Bone marrow (tissue), 2 donors: ENCODE measurements at regions not wholly inside any gene's neighbourhood (a gene's known extent, or its start where the extent isn't known, plus 50 kb on each side); places are given as distances from the start of the nearest gene placed in this dataset.

ENCODE experiments used
- DNase-seq, 2 donors: peaks; one replicate each; lab custom pipeline; 2025; lab: John Stamatoyannopoulos, UW

- no peak for DNase-seq
Observed at GRCh38 chr5:2185646-2186471, 303.1 kb upstream of the IRX4 start.

DNA sequence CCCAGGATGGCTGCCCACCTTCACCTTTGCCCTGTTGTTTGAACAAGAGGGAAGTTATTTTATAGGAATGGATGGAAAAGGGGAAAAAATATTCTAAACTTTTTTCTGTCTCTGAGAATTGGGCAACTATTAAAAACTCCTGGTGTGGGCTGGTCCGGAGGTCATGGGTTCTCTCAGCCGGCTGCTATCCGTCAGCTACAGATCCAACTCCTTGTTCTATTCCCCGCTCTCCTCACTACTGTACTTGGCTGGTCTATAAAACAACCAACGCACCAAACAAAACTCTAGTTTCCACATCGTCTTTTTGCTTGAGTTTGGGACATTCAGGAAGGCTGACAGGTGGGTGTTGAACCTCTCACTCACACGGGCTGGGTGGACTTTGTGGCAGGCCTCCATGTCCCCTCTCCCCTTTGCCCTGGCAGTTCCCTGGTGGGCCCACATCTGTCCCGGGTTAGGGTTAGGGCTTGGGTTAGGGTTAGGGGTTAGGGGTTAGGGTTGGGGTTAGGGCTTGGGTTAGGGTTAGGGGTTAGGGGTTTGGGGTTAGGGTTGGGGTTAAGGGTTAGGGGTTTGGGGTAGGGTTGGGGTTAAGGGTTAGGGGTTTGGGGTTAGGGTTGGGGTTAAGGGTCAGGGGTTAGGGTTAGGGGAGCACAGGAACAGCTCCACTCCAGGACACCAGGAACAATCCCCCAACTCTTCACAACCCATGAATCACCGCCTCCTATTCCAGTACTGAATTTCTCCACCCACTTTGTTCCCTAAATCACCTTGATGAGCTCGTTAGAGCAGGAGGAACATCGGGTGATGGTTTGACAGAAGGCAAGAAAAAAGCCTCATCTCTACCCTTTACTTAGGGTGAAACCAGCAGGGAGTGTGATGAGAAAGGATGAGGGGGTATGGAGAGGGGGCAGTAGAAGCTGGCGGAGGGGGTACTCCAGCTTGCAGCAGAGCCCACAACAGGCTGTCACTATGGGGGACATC lies 302.1 kb upstream of the IRX4 start:
- no peak for DNase-seq

DNA sequence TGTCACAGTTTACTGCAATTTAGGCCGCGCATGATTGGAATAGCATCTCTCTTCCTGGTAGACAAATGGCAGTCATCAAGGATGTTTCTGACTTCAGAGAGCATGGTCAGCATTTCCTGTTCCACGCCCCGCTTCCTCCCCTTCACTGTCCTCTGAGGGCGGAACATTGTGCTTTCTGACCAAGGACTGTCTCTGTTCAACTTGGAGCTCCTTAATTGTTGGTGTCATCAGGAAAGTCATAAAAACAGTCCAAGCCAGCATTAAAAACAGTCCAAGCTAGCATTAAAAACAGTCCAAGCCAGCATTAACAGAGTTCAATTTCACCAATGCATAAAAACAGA lies 301.3 kb upstream of the IRX4 start:
- DNase-seq = no peak

GRCh38 chr5:2183154-2184025 lies 300.7 kb upstream of the IRX4 start:
- DNase-seq = no peak

DNA sequence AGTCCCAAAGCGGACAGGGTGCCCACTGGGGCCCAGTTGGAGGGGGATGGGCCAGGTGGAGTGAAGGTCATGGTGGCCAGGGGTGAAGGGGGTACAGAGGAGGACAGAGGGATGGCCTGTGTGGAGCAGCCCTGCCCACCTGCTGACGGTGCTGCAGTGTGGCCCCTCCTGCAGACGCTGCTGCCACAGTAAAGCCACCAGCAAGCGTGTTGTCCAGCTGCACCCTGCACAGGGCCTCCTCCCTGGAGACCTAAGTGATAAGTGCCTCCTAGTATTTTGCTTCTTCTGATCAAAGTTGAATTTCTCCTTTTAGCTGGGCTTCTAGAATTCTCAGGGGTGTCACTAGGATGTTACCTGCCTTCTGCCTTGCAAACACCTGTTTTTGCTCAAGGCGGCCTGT lies 299.3 kb upstream of the IRX4 start:
- DNase-seq = no peak

DNA sequence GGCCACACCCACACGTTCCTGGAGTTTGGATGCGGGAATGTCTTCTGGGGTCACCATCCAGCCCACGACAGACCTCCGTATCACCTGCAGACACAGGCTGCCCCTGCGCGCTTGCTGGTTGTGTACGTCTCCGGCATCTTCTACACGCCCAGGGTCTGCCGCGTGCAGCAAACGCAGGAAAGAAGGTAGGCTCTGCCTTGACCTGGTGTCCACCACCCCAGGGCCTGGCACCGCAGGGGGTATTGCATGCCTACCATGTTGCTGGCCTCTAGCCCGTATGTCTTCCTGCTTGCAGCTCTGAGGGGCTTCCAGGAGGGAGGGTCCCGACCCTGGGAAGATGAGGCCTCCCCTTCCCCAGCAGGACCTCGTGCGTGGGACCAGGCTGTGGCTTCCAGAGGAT lies 298.8 kb upstream of the IRX4 start:
- no peak for DNase-seq

GRCh38 chr5:2181149-2181548 lies 298.4 kb upstream of the IRX4 start:
- DNase-seq = no peak

DNA sequence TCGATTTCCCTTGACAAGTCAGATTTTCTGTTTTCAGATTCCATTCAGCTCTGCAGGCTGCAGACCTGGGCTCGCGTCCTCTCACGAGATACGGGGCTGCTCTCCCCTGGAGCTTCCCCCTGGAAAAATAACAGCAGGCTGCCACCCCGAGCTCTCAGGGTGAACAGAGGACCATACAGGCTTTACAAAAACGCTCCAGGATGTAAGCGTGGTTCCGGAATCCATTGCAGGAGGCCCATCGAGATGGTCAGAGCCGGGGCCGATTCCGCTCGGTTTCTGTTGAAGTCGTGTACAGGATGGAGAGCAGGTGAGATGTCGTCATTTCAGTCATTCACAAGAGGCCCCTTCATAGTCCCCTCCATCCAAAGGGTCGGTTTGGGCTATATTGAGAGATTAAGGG lies 297.7 kb upstream of the IRX4 start:
- no peak for DNase-seq

DNA sequence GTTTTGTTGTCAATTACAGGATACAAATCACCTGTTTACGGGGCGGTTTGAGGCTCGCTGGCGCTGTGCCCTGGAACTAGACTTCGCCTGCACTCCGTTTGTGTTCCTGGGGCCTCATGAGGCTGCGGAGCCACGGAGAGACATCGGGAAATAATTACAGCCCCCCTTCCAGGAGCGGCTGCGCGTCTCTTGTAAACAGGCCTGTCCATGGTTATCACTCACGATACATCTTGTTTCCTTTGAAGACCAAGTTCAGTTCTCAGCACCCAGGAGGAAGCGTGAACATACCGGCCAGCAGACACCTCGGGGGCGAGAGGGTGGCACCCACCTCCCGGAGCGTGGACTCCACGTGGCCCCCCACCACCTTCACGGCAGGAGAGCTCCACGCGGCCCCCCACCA lies 297.1 kb upstream of the IRX4 start:
- no peak for DNase-seq

GRCh38 chr5:2178528-2178927 lies 295.8 kb upstream of the IRX4 start:
- no peak for DNase-seq

GRCh38 chr5:2178071-2178477 lies 295.3 kb upstream of the IRX4 start:
- DNase-seq = no peak

DNA sequence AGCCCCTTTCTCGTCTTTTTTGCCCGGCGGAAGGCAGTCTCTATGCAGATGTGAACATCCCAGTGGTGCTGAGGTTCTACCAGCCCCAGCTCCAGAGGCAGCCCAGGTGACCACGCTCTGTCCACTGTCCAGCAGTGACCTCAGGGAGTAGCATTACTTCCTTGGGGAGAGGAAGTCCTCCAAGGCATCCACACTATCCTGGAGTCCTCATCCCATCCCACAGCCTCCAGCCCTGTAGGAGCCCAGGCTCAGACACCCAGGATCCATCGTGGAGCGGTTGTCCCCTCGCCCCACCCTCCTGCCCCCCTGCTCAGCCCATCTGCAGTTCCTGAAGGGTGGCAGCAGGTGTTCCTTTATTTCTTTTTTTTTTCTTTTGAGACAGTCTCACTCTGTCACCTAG lies 294.5 kb upstream of the IRX4 start:
- no peak for DNase-seq

GRCh38 chr5:2176581-2176980 lies 293.9 kb upstream of the IRX4 start:
- DNase-seq = no peak

GRCh38 chr5:2175842-2176404 lies 293.2 kb upstream of the IRX4 start:
- no peak for DNase-seq

GRCh38 chr5:2175041-2175440 lies 292.3 kb upstream of the IRX4 start:
- DNase-seq = no peak

DNA sequence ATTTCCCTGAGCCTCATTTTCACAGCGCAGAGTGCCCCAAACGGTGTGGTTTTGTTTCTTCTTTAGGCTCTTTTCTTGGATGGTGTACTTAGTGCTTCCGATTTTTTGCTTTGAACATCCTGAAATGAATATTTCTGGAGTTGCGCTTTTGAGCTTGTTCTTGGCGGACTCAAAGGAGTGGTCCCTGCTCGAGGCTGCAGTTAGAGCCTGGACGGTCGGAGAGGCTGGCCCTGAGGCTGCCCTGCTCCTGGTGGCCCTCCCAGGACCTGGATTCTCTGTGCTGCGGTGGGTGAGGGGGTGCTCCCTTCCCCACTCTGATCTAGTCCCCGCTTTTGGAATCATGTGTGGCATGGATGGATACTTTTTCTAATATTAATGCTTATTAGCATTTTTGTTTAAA lies 291.8 kb upstream of the IRX4 start:
- no peak for DNase-seq

DNA sequence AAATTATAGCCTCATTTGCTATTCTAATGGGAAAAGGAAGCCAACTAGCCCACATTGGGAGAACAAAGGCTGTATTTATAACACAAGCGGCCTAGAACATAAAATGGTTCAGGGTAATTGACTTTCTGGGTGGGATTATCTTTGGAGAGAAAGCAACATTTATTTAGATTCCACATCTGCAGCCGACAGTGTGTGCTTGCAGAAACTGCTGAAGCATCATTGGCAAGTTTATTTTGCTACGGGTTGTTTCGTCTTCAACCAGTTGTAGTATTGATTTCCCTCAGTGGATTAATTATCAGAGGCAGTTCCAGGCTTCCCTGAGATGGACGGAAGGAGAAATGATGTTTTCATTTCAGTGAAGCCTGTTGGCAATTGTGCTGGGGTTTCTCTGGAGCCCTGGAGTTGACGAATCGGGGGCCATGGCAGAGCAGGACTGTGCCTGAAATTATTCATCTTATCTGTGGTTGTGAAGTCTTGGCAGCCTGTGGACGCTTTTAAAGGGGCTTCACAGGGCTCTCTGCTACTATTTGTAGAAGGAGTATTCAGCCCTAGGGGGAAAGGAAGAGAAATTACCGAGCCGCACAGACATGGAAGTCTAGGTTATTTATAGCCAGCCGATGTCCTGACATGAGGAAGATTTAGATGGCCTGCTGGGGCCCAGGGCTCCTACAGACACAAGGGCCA lies 290.6 kb upstream of the IRX4 start:
- no peak for DNase-seq

GRCh38 chr5:2172471-2172870 lies 289.7 kb upstream of the IRX4 start:
- DNase-seq = no peak

GRCh38 chr5:2170761-2171160 lies 288.0 kb upstream of the IRX4 start:
- DNase-seq = no peak

- no peak for DNase-seq
Observed at GRCh38 chr5:2169850-2170760, 287.4 kb upstream of the IRX4 start.
